ENCODE measurements at regions not wholly inside any gene's neighbourhood (a gene's known extent, or its start where the extent isn't known, plus 50 kb on each side); places are given as distances from the start of the nearest gene placed in this dataset.

- TF ChIP-seq CTCF (IDR thresholded peaks at IDR 0.05; ENCODE audit: control extremely low read depth, extremely low read depth, low read depth, missing control alignments): no peak
- POLR2A ChIA-PET: no interaction called here
- DNase-seq (ENCODE audit: extremely low spot score): no peak
- CTCF ChIA-PET: interaction anchor here (1.1 kb wide), 1 partner anchor 10 kb away, joined by 3 read pairs; no protein-coding TSS in a partner anchor
Measured at GRCh38 chr6:159427335-159427734, 258.1 kb downstream of the FNDC1 start.

- ChIA-PET POLR2A (no interaction called here), CTCF (interaction anchor here (1.3 kb wide), 1 partner anchor 9 kb away, joined by 3 read pairs; no protein-coding TSS in a partner anchor)
- no peak for TF ChIP-seq CTCF (IDR thresholded peaks at IDR 0.05; ENCODE audit: control extremely low read depth, extremely low read depth, low read depth, missing control alignments)
- no peak for DNase-seq (ENCODE audit: extremely low spot score)
Measured at GRCh38 chr6:159425421-159425820, 256.2 kb downstream of the FNDC1 start.

GRCh38 chr6:159422041-159422984 is 253.1 kb downstream of the FNDC1 start:
- TF ChIP-seq CTCF (IDR thresholded peaks at IDR 0.05; ENCODE audit: control extremely low read depth, extremely low read depth, low read depth, missing control alignments): no peak
- DNase-seq (ENCODE audit: extremely low spot score): no peak
- ChIA-PET CTCF (no interaction called here), POLR2A (no interaction called here)

GRCh38 chr6:159421586-159421985 is 252.4 kb downstream of the FNDC1 start:
- ChIA-PET CTCF (no interaction called here), POLR2A (no interaction called here)

GRCh38 chr6:159418997-159419396 is 249.8 kb downstream of the FNDC1 start:
- no peak for TF ChIP-seq CTCF (IDR thresholded peaks at IDR 0.05; ENCODE audit: control extremely low read depth, extremely low read depth, low read depth, missing control alignments)
- POLR2A ChIA-PET: no interaction called here
- CTCF ChIA-PET: no interaction called here

More at GRCh38 chr6:159421586-159421985, 252.4 kb downstream of the FNDC1 start:
- no peak for DNase-seq (ENCODE audit: extremely low spot score)
- TF ChIP-seq CTCF (IDR thresholded peaks at IDR 0.05; ENCODE audit: control extremely low read depth, extremely low read depth, low read depth, missing control alignments): no peak

GRCh38 chr6:159416891-159417560 is 247.8 kb downstream of the FNDC1 start:
- ChIA-PET POLR2A (no interaction called here), CTCF (interaction anchor here (0.8 to 1.7 kb wide), 4 partner anchors 17 to 164 kb away, joined by 3 to 4 read pairs (median 4); no protein-coding TSS in a partner anchor)
- DNase-seq (ENCODE audit: extremely low spot score): no peak
- TF ChIP-seq CTCF (IDR thresholded peaks at IDR 0.05; ENCODE audit: control extremely low read depth, extremely low read depth, low read depth, missing control alignments): no peak

More at GRCh38 chr6:159418997-159419396, 249.8 kb downstream of the FNDC1 start:
- DNase-seq (ENCODE audit: extremely low spot score): no peak
